ENCODE measurements at regions not wholly inside any gene's neighbourhood (a gene's known extent, or its start where the extent isn't known, plus 50 kb on each side); places are given as distances from the start of the nearest gene placed in this dataset.
A peak's percentile ranks its signal among the peaks of the same experiment; 100 is the strongest.
"Not testable (repeated sequence)": the region's sequence is repeated elsewhere in the genome, so short reads cannot be mapped to it uniquely, and the experiment has no call there.

- H3K27me3 ChIP-seq (ENCODE audit: control insufficient read depth, insufficient read depth, low read length); ATAC-seq (ENCODE audit: low read depth in 2 of 2); H3K27me3 Mint-ChIP-seq; H3K36me3 Mint-ChIP-seq; H3K27ac ChIP-seq (ENCODE audit: insufficient read depth, low read length, poor library complexity, severe bottlenecking); H3K4me3 ChIP-seq (ENCODE audit: low read depth, low read length); H3K4me3 Mint-ChIP-seq; H3K9me3 ChIP-seq (ENCODE audit: control insufficient read depth in 2 of 2, low read length in 2 of 2); H3K4me1 Mint-ChIP-seq; DNase-seq; H3K4me1 ChIP-seq (ENCODE audit: control insufficient read depth, insufficient read depth, low read length, poor library complexity, severe bottlenecking); H3K36me3 ChIP-seq (ENCODE audit: control insufficient read depth, insufficient read depth, low read length); H3K27ac Mint-ChIP-seq: not testable (repeated sequence)
- peaks cover 0 to 56% (median 15%) of the 10 kb centered on the region in 7 donors for H3K9me3 Mint-ChIP-seq
Observed at GRCh38 chr20:29312679-29313078, 1944.8 kb upstream of the DEFB115 start.

- Mint-ChIP-seq H3K36me3 (no peaks in the 10 kb centered on the region), H3K4me3 (no peak overlapping the region), H3K27me3 (no peaks in the 10 kb centered on the region), H3K9me3 (peaks cover 0 to 53% (median 12%) of the 10 kb centered on the region in 7 donors), H3K27ac (no peak overlapping the region), H3K4me1 (peaks cover 0 to 3% (median 0%) of the 10 kb centered on the region in 4 donors)
- ATAC-seq (ENCODE audit: low read depth in 2 of 2): no peak
- Histone ChIP-seq H3K27me3 (ENCODE audit: control insufficient read depth, insufficient read depth, low read length) (no peaks in the 10 kb centered on the region), H3K4me1 (ENCODE audit: control insufficient read depth, insufficient read depth, low read length, poor library complexity, severe bottlenecking) (no peaks in the 10 kb centered on the region), H3K36me3 (ENCODE audit: control insufficient read depth, insufficient read depth, low read length) (no peaks in the 10 kb centered on the region), H3K9me3 (ENCODE audit: control insufficient read depth in 2 of 2, low read length in 2 of 2) (peaks cover 0 to 7% of the 10 kb centered on the region in 2 experiments), H3K4me3 (ENCODE audit: low read depth, low read length) (no peak overlapping the region), H3K27ac (ENCODE audit: insufficient read depth, low read length, poor library complexity, severe bottlenecking) (no peak overlapping the region)
- no peak for DNase-seq
Observed at GRCh38 chr20:29313481-29313880, 1944.0 kb upstream of the DEFB115 start.

GRCh38 chr20:29314294-29314693 lies 1943.2 kb upstream of the DEFB115 start:
- Mint-ChIP-seq H3K4me1 (no peaks in the 10 kb centered on the region), H3K27me3 (no peaks in the 10 kb centered on the region), H3K4me3 (no peak overlapping the region), H3K9me3 (peaks cover 0 to 54% (median 9%) of the 10 kb centered on the region in 7 donors), H3K27ac (no peak overlapping the region), H3K36me3 (no peaks in the 10 kb centered on the region)
- Histone ChIP-seq H3K9me3 (ENCODE audit: control insufficient read depth in 2 of 2, low read length in 2 of 2) (peaks cover 0 to 7% of the 10 kb centered on the region in 2 experiments), H3K27me3 (ENCODE audit: control insufficient read depth, insufficient read depth, low read length) (no peaks in the 10 kb centered on the region), H3K4me1 (ENCODE audit: control insufficient read depth, insufficient read depth, low read length, poor library complexity, severe bottlenecking) (no peaks in the 10 kb centered on the region), H3K36me3 (ENCODE audit: control insufficient read depth, insufficient read depth, low read length) (no peaks in the 10 kb centered on the region), H3K27ac (ENCODE audit: insufficient read depth, low read length, poor library complexity, severe bottlenecking) (no peak overlapping the region), H3K4me3 (ENCODE audit: low read depth, low read length) (no peak overlapping the region)
- ATAC-seq (ENCODE audit: low read depth in 2 of 2) (no peak), DNase-seq (no peak)

- H3K27ac ChIP-seq (ENCODE audit: insufficient read depth, low read length, poor library complexity, severe bottlenecking): no peak overlapping the region
- no peak overlapping the region for H3K4me3 ChIP-seq (ENCODE audit: low read depth, low read length)
- no peaks in the 10 kb centered on the region for H3K27me3 ChIP-seq (ENCODE audit: control insufficient read depth, insufficient read depth, low read length)
- H3K4me1 Mint-ChIP-seq: peaks cover 0 to 2% (median 0%) of the 10 kb centered on the region in 4 donors
- peaks cover 0 to 26% (median 8%) of the 10 kb centered on the region in 7 donors for H3K9me3 Mint-ChIP-seq
- H3K4me3 Mint-ChIP-seq: no peak overlapping the region
- H3K36me3 ChIP-seq (ENCODE audit: control insufficient read depth, insufficient read depth, low read length): no peaks in the 10 kb centered on the region
- DNase-seq (no peak), ATAC-seq (ENCODE audit: low read depth in 2 of 2) (no peak)
- H3K27me3 Mint-ChIP-seq: no peaks in the 10 kb centered on the region
- H3K9me3 ChIP-seq (ENCODE audit: control insufficient read depth in 2 of 2, low read length in 2 of 2): no peaks in the 10 kb centered on the region
- no peak overlapping the region for H3K27ac Mint-ChIP-seq
- H3K36me3 Mint-ChIP-seq: no peaks in the 10 kb centered on the region
- no peaks in the 10 kb centered on the region for H3K4me1 ChIP-seq (ENCODE audit: control insufficient read depth, insufficient read depth, low read length, poor library complexity, severe bottlenecking)
Observed at GRCh38 chr20:29318871-29319461, 1938.5 kb upstream of the DEFB115 start.

DNA sequence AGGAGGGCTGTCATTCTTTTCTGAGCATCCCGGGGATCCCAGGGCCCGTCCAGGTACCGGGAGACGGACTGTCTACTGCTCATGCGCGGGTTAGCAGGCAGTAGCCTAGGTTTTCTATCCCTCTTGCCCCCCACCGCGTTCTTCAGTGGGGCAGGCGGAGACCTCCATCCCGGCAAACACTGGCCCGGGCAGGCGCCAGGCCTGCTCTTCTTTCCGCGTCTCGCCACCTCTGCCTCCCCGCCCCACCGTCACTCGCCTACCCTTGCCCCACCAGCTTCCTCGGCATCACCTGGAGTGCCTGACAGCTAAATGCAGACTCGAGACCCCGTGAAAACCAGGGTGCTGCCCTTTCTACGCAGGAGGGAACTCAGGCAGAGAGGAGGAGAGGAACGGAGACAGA lies 1937.7 kb upstream of the DEFB115 start:
- Histone ChIP-seq H3K27me3 (ENCODE audit: control insufficient read depth, insufficient read depth, low read length) (no peaks in the 10 kb centered on the region), H3K9me3 (ENCODE audit: control insufficient read depth in 2 of 2, low read length in 2 of 2) (no peaks in the 10 kb centered on the region), H3K36me3 (ENCODE audit: control insufficient read depth, insufficient read depth, low read length) (no peaks in the 10 kb centered on the region), H3K4me1 (ENCODE audit: control insufficient read depth, insufficient read depth, low read length, poor library complexity, severe bottlenecking) (no peaks in the 10 kb centered on the region), H3K27ac (ENCODE audit: insufficient read depth, low read length, poor library complexity, severe bottlenecking) (no peak overlapping the region), H3K4me3 (ENCODE audit: low read depth, low read length) (no peak overlapping the region)
- Mint-ChIP-seq H3K4me3 (no peak overlapping the region), H3K27ac (no peak overlapping the region), H3K36me3 (no peaks in the 10 kb centered on the region), H3K9me3 (peaks cover 0 to 18% (median 4%) of the 10 kb centered on the region in 7 donors), H3K4me1 (peaks cover 0 to 2% (median 0%) of the 10 kb centered on the region in 4 donors), H3K27me3 (no peaks in the 10 kb centered on the region)
- ATAC-seq (ENCODE audit: low read depth in 2 of 2) (no peak), DNase-seq (no peak)

DNA sequence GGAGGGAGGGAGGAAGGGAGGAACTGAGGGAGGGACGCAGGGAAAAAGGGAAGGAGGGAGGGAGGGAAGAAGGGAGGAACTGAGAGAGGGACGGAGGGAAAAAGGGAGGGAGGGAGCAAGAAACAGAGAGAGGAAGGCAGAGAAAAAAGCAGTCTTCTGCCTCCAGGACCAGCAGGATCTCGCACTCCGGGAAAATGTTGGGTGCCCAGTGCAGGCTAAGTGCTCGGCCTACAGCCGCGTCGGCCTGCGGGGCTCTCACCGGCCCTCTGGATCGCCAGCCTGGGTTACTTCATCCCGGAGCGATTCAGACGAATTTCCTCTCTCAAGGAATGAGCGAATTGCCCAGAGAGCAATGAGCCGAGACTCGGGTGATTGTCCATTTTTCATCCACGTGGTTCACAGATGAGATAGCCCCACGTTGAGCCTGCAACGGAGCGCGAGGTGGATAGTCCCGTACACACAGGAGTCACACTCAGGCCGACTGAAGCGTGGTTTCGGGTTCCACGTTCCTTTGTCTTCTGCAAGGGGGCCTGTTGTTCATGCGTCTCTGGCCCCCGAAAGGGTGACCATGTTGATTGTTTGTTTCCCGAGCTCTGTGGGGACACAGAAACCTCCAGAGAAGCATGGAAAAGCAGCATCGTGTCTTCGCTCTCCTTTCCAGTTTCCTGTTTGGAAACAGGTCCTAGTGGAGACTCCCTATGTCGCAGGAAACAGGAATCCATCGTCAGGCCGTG lies 1937.1 kb upstream of the DEFB115 start:
- Mint-ChIP-seq H3K27ac (peak overlapping the region in 1 of 3 donors; percentile 92), H3K9me3 (peaks cover 0 to 18% (median 4%) of the 10 kb centered on the region in 7 donors)
- H3K36me3 Mint-ChIP-seq; DNase-seq; H3K27ac ChIP-seq (ENCODE audit: insufficient read depth, low read length, poor library complexity, severe bottlenecking); H3K27me3 Mint-ChIP-seq; H3K4me3 ChIP-seq (ENCODE audit: low read depth, low read length); H3K4me1 Mint-ChIP-seq; H3K4me3 Mint-ChIP-seq; ATAC-seq (ENCODE audit: low read depth in 2 of 2); H3K36me3 ChIP-seq (ENCODE audit: control insufficient read depth, insufficient read depth, low read length); H3K9me3 ChIP-seq (ENCODE audit: control insufficient read depth in 2 of 2, low read length in 2 of 2); H3K27me3 ChIP-seq (ENCODE audit: control insufficient read depth, insufficient read depth, low read length); H3K4me1 ChIP-seq (ENCODE audit: control insufficient read depth, insufficient read depth, low read length, poor library complexity, severe bottlenecking): not testable (repeated sequence)

GRCh38 chr20:29323631-29324515 lies 1933.6 kb upstream of the DEFB115 start:
- H3K4me1 Mint-ChIP-seq; H3K4me3 Mint-ChIP-seq; H3K36me3 Mint-ChIP-seq; H3K4me3 ChIP-seq (ENCODE audit: low read depth, low read length); H3K27ac ChIP-seq (ENCODE audit: insufficient read depth, low read length, poor library complexity, severe bottlenecking); H3K27ac Mint-ChIP-seq; DNase-seq; H3K4me1 ChIP-seq (ENCODE audit: control insufficient read depth, insufficient read depth, low read length, poor library complexity, severe bottlenecking); H3K27me3 ChIP-seq (ENCODE audit: control insufficient read depth, insufficient read depth, low read length); ATAC-seq (ENCODE audit: low read depth in 2 of 2); H3K27me3 Mint-ChIP-seq; H3K9me3 ChIP-seq (ENCODE audit: control insufficient read depth in 2 of 2, low read length in 2 of 2); H3K36me3 ChIP-seq (ENCODE audit: control insufficient read depth, insufficient read depth, low read length): not testable (repeated sequence)
- H3K9me3 Mint-ChIP-seq: peaks cover 0 to 22% (median 16%) of the 10 kb centered on the region in 7 donors
